ENCODE measurements at regions not wholly inside any gene's neighbourhood (a gene's known extent, or its start where the extent isn't known, plus 50 kb on each side); places are given as distances from the start of the nearest gene placed in this dataset.

DNA sequence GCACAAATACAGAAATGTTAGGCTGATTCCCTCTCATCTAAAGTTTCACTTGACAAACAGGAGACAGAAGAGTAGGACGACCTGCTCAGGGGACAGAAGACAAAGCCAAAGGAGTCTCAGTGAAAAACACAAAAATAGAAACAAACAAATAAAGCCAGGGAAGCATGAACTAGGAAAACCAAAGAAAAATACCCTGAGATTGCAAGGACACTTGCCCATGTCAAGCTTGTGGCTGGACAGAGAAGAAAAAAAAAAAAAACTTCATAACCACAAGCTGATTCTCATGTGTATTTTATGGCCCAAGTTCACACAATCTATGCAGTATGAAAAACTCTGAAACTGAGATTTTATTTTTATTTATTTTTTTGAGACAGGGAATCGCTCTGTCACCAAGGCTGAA is 85.6 kb upstream of the BEND6 start:
- TF ChIP-seq, protein P1, sequence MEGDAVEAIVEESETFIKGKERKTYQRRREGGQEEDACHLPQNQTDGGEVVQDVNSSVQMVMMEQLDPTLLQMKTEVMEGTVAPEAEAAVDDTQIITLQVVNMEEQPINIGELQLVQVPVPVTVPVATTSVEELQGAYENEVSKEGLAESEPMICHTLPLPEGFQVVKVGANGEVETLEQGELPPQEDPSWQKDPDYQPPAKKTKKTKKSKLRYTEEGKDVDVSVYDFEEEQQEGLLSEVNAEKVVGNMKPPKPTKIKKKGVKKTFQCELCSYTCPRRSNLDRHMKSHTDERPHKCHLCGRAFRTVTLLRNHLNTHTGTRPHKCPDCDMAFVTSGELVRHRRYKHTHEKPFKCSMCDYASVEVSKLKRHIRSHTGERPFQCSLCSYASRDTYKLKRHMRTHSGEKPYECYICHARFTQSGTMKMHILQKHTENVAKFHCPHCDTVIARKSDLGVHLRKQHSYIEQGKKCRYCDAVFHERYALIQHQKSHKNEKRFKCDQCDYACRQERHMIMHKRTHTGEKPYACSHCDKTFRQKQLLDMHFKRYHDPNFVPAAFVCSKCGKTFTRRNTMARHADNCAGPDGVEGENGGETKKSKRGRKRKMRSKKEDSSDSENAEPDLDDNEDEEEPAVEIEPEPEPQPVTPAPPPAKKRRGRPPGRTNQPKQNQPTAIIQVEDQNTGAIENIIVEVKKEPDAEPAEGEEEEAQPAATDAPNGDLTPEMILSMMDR (conservative IDR thresholded peaks at IDR 0.05; ENCODE audit: low read depth, low read length) = no peak
- no peak for TF ChIP-seq EZH2 (IDR thresholded peaks at IDR 0.05; ENCODE audit: borderline replicate concordance, low read depth, low read length, poor library complexity, severe bottlenecking)
